GM12874 (cell line): ENCODE measurements at regions not wholly inside any gene's neighbourhood (a gene's known extent, or its start where the extent isn't known, plus 50 kb on each side); places are given as distances from the start of the nearest gene placed in this dataset.

Source experiments
- TF ChIP-seq, protein P1 (sequence below): IDR thresholded peaks from 2 replicates; pipeline ENCODE4 v1.5.1; 2011; ENCODE audit warnings: low read depth, mild to moderate bottlenecking, control low read depth, low read length, moderate library complexity; ENCODE audit not compliant: insufficient read depth

DNA sequence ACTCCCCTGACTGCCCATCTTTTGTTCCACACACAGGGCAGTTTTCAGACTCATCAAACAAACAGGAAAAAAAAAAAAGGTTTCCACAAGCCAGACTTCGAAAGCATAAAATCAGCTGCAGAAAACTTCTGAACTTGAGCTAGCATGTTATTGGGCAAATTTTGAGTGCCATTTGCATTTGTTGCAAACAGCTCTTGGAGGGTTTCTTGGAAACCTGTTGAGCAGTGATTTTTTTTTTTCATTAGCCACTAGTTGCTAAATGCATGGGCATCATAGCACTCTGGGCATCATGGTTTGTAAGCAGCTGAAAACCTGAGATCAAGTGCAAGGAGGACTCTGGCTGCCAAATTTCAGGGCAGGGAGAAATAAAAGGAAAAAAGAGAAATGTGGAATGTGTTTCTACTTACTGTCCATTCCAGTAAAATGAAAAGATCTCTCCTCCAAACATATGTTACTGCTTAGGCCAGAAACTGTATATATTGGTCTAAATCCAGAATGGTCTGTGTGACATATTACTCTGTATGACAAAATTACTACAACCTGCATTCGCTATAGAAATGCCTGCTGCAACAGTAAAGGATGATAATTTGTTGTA, 85.2 kb upstream of the SMIM23 start:
- TF ChIP-seq, protein P1, sequence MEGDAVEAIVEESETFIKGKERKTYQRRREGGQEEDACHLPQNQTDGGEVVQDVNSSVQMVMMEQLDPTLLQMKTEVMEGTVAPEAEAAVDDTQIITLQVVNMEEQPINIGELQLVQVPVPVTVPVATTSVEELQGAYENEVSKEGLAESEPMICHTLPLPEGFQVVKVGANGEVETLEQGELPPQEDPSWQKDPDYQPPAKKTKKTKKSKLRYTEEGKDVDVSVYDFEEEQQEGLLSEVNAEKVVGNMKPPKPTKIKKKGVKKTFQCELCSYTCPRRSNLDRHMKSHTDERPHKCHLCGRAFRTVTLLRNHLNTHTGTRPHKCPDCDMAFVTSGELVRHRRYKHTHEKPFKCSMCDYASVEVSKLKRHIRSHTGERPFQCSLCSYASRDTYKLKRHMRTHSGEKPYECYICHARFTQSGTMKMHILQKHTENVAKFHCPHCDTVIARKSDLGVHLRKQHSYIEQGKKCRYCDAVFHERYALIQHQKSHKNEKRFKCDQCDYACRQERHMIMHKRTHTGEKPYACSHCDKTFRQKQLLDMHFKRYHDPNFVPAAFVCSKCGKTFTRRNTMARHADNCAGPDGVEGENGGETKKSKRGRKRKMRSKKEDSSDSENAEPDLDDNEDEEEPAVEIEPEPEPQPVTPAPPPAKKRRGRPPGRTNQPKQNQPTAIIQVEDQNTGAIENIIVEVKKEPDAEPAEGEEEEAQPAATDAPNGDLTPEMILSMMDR: no peak

DNA sequence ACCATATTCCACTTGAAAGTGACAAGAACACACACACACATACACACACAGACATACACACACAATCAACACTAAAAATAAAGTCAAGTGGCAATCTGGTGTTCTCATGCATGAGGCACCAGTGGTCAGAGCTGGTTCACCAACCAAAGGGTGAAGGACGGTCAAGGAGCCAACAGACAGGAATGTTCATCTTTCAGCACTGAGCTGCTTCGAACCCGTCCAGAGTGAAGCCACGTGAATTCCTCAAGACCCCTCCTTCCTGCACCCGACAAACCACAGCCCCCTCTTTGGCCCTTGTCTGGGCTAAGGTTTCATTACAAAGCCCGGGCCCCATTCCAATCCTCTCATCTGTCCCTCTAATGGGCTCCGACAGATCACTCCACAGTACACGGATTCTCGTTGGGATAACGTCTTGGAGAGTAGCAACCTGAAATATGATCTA, 84.5 kb upstream of the SMIM23 start:
- TF ChIP-seq, protein P1: no peak

DNA sequence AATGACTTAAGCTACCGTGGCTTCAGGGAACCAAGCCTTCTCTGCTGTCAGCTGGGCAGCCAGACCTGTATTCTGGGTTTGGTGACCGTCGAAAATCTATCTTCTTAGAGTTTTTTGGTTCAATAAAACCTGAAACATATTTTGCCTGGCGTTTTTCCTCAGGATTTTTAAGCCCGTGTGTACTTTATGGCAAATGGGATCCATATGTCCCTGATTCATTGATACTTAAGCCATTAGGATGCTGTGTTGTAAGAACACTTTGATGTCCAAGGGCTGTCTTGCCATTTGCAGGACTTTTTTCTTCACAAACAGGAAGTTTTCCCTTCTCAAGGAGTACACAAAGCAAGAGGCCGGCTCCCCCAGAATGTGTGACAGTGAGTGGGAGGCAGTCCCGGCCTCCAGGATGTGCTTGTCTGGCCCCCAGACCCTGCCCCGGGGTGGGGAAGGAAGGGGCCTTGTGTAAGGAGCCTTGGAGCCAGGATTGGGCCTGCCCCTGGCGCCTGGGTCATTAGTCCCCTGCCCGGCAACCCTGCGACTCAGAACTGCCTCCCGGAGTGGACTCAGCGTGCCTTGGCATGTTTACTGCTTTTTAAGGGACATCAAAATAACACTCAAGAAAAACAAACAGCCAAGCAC, 83.4 kb upstream of the SMIM23 start:
- TF ChIP-seq, protein P1: no peak

DNA sequence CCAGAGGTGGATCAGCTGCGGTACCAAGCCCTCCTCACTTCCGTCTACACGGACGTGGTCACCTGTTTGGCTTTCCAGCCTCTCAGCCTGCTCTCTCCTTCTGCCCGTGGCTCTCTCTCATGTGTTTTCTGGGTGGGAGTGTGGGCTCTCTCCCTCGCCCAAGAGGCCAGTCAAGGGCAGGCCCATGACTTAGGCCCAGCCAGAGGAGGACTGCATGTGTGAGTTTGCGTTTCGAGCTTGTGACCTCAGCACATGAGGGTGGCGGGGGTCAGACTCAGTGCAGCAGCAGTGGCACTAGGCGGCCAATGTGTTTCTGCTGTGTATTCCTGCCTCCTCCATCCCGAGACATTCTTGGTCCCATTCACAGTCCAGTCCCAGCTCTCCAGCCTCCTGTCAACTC, 82.5 kb upstream of the SMIM23 start:
- TF ChIP-seq, protein P1: no peak

DNA sequence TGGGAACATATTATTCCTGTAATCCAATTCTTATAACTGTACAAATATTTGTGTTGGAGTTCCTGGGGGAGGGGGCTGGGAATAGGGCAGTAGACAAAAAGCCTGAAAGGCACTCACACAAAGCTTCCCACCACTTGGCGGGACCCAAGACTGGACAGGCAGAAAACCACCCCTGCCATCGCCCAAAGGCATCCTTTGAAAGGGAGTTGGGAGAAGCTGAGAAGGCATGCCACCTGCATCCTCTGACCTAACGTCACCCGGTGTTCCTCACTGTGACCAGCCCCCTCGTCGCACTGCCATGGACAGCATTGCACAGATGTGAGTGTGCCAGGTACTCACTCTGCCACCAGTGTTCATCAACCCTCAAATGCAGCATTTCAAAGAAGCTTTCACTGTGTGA, 80.6 kb upstream of the SMIM23 start:
- TF ChIP-seq, protein P1: no peak

DNA sequence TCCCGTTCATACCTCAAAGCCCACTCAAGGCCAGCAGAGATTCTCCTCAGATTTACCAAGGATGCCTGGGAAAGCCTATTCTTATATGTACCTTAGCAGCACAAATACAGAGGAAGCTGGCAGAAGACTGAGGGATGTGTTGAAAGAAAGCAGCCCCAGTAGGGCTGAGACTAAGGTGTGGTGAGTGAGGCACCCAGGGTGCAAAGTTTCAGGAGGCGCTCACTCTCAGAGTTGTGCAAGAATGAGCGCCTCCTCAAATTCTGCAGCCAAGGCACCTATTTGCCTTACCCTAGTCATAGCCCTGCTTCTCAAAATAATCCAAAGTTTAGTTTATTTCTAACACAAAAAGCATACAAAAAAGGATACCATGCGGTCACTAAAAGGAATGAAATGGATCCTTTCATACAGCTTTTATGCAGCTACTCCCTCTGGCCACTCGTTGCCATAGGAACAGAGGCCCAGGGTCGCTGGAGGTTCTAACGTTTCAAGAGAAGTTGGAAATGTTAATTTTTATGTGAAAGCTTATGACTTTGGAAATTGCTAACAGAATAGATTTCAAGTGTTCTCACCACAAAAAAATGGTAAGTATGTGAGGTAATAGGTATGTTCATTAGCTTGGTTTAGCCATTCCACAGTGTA, 79.7 kb upstream of the SMIM23 start:
- TF ChIP-seq, protein P1: no peak

DNA sequence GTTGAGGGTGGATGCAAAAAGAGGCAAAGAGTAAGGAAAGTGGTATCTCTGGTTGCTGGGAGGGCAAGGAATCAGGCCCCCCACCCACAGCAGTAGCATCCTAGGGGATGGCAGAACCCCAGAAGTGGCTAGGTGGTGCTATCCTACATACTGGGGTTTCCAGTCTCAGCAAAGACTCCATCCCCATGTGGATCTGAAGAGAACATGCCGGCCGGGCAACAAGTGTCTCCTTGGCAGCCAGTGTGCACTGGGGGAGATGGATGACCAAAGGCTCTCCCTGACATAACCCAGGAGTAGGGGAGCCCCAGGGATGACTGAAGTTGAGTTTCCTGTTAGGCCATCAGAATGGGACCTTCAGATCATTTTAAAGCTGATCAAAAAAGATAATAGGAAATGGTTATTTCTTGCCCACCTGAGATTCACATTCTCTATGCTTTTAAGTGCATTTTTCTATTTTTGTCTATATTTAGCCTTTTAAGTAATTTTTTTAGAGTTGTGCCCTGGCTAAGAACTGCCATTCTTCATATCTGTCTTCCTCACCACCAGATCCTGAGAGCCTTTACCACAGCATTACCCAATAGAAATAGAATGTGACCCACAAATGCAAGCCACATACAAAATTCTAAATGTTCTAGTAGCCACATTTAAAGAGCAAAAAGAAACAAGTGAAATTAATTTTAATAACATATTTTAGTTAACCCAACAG, 78.7 kb upstream of the SMIM23 start:
- TF ChIP-seq, protein P1: no peak
